ENCODE measurements at regions not wholly inside any gene's neighbourhood (a gene's known extent, or its start where the extent isn't known, plus 50 kb on each side); places are given as distances from the start of the nearest gene placed in this dataset.
"Not testable (repeated sequence)": the region's sequence is repeated elsewhere in the genome, so short reads cannot be mapped to it uniquely, and the experiment has no call there.

- no peak for DNase-seq
Observed at GRCh38 chr7:115249080-115249479, 327.2 kb downstream of the MDFIC start.

- DNase-seq, result no peak
Observed at GRCh38 chr7:115241151-115241550, 319.3 kb downstream of the MDFIC start.

GRCh38 chr7:115240242-115240641 is 318.3 kb downstream of the MDFIC start:
- DNase-seq, result no peak

GRCh38 chr7:115235075-115235474 is 313.2 kb downstream of the MDFIC start:
- no peak for DNase-seq

GRCh38 chr7:115233809-115234208 is 311.9 kb downstream of the MDFIC start:
- DNase-seq, result no peak

- DNase-seq, result no peak
Observed at GRCh38 chr7:115232041-115232440, 310.1 kb downstream of the MDFIC start.

- peak; percentile 25 for DNase-seq
Observed at GRCh38 chr7:115230882-115231571, 309.1 kb downstream of the MDFIC start.

GRCh38 chr7:115229401-115230105 is 307.7 kb downstream of the MDFIC start:
- no peak for DNase-seq

- DNase-seq, result no peak
Observed at GRCh38 chr7:115227473-115228235, 305.8 kb downstream of the MDFIC start.

GRCh38 chr7:115226410-115226809 is 304.5 kb downstream of the MDFIC start:
- DNase-seq, result no peak

- DNase-seq, result no peak
Observed at GRCh38 chr7:115224922-115225321, 303.0 kb downstream of the MDFIC start.

- no peak for DNase-seq
Observed at GRCh38 chr7:115223959-115224358, 302.1 kb downstream of the MDFIC start.

GRCh38 chr7:115221456-115221855 is 299.6 kb downstream of the MDFIC start:
- no peak for DNase-seq

GRCh38 chr7:115218076-115218475 is 296.2 kb downstream of the MDFIC start:
- DNase-seq, result no peak

- DNase-seq, result no peak
Observed at GRCh38 chr7:115217373-115217772, 295.5 kb downstream of the MDFIC start.

- DNase-seq, result no peak
Observed at GRCh38 chr7:115216652-115217051, 294.8 kb downstream of the MDFIC start.

- DNase-seq, result no peak
Observed at GRCh38 chr7:115211171-115211570, 289.3 kb downstream of the MDFIC start.

GRCh38 chr7:115210552-115210951 is 288.7 kb downstream of the MDFIC start:
- no peak for DNase-seq

- DNase-seq, result no peak
Observed at GRCh38 chr7:115208710-115209560, 287.0 kb downstream of the MDFIC start.

- not testable (repeated sequence) for DNase-seq
Observed at GRCh38 chr7:115206374-115206773, 284.5 kb downstream of the MDFIC start.

- DNase-seq, result no peak
Observed at GRCh38 chr7:115198143-115198542, 276.2 kb downstream of the MDFIC start.

- no peak for DNase-seq
Observed at GRCh38 chr7:115195208-115195607, 273.3 kb downstream of the MDFIC start.

- DNase-seq, result no peak
Observed at GRCh38 chr7:115191526-115191925, 269.6 kb downstream of the MDFIC start.
